ENCODE measurements at regions not wholly inside any gene's neighbourhood (a gene's known extent, or its start where the extent isn't known, plus 50 kb on each side); places are given as distances from the start of the nearest gene placed in this dataset.

- no peak for DNase-seq
These were observed 95.8 kb upstream of the GEMIN8 start for GRCh38 chrX:14125462-14125861.

- DNase-seq = no peak
These were observed 94.9 kb upstream of the GEMIN8 start for GRCh38 chrX:14124562-14124961.

DNA sequence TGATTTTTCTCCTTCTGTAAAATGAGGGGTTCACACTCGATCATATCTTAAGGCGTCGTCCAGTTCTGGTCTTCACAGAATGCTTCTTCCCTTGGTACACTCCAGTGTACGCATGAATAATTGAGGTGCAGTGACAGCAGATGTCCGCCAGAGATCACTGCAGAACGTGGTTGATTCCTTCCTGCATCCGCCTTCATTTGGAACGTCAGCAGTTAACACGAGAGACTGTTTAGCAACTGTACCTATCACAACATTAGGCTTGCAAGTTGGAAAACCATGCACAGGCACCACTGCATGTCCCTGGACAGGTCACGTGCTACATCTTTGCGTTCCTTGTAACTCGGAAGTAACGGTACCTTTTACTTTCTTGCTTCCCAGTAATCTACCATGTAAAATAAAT is 66.0 kb upstream of the GEMIN8 start:
- no peak for DNase-seq

DNA sequence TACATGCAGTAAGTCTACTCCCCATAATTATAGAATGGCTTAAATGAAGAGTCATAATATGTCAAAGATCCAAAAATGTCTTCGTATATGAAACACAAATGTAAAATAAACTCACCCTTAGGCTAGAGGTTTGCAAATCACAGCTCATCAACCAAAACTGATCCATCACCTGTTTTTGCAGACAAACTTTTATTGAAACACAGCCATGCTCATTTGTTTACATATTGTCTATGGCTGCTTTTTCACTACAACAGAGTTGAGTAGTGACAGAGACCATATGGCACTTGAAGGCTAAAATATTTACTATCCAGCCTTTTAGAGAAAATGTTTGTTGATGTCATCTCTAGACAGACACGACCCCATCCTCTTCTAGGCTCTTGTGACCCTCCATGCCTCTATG is 64.5 kb upstream of the GEMIN8 start:
- DNase-seq = no peak

DNA sequence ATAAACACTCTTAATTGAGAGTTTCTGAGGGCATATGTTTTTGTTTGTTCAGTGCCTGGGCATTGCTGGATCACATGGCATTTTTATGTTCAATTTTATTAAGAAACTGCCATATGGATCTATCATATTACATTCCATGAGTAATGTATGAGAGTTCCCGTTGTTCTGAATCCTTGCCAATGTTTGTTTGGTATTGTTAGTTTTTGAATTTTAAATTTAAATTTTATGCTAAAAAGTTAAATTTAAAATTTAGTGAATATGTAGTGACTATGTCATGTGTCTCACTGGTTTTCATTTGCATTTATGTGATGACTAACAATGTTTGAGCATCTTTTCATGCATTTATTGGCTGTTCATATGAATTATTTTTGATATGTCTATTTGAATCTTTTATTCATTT is 54.8 kb upstream of the GEMIN8 start:
- DNase-seq = peak; percentile 6

DNA sequence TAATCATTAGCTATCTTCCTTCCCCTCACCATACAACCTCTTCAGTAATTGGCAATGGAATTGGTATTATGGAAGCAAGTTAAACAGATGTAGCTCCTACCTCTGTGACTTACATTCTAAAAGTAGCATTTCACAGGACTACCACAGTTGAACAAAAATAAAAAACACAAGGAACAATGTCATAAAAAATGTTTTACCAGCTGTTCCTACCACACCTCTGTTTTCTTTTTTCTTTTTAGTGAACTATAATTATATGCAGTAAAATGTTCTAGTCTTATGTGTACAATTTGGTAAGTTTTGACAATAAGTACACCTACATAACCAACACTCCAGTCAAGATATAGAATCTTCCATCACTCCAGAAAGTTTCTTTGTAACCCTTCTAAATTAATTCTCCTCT is 54.1 kb upstream of the GEMIN8 start:
- DNase-seq = no peak

- no peak for DNase-seq
These were observed 50.3 kb upstream of the GEMIN8 start for GRCh38 chrX:14079891-14080430.

Measured in NCI-H1694 (cell line).